HFF-Myc (cell line): ENCODE measurements at regions not wholly inside any gene's neighbourhood (a gene's known extent, or its start where the extent isn't known, plus 50 kb on each side); places are given as distances from the start of the nearest gene placed in this dataset.
A peak's percentile ranks its signal among the peaks of the same experiment; 100 is the strongest.

ENCODE experiments used
- DNase-seq: peaks from one replicate; pipeline ENCODE4 v3.0.0-alpha.2; 2011; ENCODE audit warnings: low read depth; ENCODE audit errors: extremely low read depth
- H3K4me3 ChIP-seq: replicated peaks from 2 replicates; pipeline ENCODE4 v1.5.1; 2011; ENCODE audit warnings: low read depth, mild to moderate bottlenecking, control low read depth, low read length
- TF ChIP-seq, protein P1 (sequence below): IDR thresholded peaks from 2 replicates; pipeline ENCODE4 v1.5.1; 2012; ENCODE audit warnings: mild to moderate bottlenecking, low read depth, low read length, control low read depth; ENCODE audit errors: missing control alignments

DNA sequence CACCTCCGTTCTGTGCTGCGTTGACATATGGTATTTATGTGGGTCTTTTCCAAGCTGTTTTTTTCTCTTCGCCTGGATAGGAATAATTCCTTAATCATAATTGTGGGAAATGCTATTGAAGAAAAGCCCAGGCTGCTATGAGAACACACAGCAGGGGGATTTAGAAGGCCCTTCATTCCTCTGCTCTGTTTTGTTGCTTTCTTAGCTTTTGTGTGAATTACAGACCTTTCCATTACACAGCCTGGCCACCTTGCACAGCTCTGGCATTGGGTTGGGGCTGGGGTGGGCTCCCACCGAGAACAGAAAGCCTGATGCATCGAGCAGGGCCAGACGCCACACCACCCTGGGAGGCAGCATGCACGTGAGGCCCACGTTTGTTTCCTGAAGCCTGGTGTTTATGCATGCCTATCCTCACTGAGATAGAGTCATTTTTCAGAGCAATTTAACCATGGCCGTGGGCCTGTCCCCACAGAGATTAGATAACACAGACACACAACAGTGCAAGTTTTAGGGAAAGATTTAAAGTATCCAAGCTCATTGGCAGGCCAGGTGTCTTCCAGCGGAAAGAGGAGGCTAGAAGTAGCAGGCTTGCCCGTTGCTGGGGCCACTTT lies 287.6 kb upstream of the PWP1 start:
- no peak for DNase-seq
- TF ChIP-seq, protein P1, sequence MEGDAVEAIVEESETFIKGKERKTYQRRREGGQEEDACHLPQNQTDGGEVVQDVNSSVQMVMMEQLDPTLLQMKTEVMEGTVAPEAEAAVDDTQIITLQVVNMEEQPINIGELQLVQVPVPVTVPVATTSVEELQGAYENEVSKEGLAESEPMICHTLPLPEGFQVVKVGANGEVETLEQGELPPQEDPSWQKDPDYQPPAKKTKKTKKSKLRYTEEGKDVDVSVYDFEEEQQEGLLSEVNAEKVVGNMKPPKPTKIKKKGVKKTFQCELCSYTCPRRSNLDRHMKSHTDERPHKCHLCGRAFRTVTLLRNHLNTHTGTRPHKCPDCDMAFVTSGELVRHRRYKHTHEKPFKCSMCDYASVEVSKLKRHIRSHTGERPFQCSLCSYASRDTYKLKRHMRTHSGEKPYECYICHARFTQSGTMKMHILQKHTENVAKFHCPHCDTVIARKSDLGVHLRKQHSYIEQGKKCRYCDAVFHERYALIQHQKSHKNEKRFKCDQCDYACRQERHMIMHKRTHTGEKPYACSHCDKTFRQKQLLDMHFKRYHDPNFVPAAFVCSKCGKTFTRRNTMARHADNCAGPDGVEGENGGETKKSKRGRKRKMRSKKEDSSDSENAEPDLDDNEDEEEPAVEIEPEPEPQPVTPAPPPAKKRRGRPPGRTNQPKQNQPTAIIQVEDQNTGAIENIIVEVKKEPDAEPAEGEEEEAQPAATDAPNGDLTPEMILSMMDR = no peak
- no peak overlapping the region for H3K4me3 ChIP-seq

DNA sequence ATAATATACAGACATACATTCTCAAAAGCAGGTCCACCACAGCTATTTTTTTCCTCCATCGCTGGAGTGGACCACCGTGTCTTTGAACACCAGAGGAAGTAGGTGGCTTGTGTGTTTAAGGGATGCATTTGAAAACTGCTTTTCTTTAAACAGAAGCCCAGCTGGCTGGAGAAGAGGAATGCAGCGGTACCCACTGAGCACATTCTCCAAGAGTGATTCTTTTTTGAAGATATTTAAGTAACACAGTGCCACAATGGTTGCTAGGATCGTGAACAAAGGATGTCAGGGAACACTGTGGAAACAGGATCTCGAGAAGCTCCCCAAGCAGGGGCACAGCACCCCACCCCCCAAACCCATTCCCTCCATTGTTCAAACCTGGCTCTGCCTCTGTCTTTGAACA lies 286.6 kb upstream of the PWP1 start:
- TF ChIP-seq, protein P1 = no peak

DNA sequence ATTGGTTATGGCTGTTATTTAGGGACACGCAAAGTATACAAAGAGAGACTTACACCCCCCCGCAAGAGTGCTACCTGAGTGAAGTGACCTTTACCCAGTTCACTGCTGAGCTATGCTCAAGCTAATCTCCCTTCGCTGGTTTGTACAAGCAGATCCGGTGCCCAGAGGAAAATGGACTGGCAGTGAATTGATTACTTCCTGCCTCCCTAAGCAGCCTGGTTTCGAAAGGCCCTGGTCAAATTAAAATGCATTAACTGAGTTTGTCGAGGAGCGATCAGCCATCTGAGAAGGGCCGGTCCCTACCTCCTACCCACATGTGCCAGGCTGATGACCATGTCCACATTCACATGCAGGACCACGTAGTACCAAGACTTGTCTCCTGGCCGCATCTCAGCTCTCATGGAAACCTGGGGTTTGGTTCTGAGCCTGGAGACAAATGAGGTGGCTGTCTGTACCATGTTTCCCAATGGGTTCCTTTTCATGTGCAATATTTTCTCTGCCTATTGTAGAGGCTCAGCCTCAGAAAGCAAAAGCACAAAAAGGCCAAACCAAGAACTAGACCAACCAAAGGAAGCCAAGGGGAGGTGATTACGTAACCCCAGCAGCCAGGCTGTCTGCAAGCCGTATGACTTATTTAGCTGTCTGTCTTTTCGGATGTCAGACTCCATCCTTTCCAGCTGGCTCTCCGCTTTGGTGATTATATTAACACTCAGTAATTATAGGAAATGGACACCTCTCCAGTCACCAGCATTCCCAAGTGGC lies 284.7 kb upstream of the PWP1 start:
- TF ChIP-seq, protein P1 = no peak
- no peak overlapping the region for H3K4me3 ChIP-seq
- no peak for DNase-seq

More for the DNA sequence above, 286.6 kb upstream of the PWP1 start:
- DNase-seq = no peak
- H3K4me3 ChIP-seq = no peak overlapping the region

DNA sequence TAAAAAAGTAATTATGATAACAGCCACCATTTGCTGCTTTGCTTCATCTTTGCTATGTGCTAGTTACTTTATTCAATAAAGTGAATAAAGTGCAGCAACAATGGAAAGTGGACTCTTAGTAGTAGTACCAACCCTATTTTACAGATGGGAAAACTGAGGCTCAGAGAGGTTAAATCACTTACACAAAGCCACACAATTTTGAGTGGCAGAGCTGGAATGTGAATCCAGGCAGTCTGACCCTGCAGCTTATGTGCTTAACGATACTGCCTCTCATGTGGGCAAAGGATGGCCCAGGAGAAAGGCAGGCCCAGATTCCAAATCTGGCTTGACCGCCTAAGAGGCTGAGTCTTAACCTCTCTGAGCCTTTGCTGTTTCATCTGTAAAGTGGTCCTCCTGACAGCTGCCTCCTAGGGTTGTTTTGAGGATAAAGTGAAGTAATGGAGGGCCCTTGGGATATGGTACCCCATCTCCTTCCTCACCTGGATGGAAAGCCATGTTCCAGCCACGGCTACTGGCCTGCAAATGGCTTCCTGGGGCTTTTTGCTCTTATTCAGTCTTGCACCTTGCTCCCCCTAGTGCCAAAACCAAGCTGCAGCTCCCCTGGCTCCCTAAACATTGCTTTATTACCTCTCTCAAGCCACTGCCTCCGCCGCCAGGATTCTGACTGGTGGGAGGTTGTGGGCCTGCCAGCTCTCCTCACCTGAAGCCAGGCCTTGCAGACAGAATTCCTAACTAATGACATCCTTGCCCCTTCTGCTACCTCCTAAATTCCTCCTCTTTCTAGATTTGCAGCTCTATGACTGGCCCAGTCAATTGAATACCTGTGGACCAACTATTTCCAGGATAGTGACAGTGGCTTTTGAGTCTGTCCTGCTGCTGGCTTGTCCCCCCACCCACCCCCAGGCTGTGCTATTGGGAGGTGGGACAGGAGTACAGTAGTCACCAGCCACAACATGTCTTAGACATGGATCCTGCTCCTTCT lies 283.3 kb upstream of the PWP1 start:
- no peak for DNase-seq
- H3K4me3 ChIP-seq = no peak overlapping the region
- TF ChIP-seq, protein P1 = peak; percentile 59

DNA sequence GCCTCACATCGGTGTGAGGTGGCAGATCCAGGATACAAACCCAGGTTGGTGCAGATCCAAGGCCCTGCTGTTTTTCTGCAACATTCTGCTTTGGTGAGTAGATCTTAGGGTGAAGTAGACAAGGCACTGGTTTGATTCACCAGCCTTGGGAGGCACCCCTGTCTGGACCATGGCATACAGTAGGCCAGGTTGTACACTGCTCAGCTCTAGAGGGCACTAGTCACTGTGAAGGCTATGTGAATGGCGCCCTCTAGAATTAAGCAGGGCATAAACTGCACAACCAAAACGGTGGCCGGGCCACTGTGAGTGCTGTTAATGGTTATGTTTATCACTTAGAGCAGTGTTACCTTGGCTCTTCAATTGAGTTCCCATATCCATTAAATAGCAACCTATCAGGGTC lies 280.6 kb upstream of the PWP1 start:
- no peak for DNase-seq

DNA sequence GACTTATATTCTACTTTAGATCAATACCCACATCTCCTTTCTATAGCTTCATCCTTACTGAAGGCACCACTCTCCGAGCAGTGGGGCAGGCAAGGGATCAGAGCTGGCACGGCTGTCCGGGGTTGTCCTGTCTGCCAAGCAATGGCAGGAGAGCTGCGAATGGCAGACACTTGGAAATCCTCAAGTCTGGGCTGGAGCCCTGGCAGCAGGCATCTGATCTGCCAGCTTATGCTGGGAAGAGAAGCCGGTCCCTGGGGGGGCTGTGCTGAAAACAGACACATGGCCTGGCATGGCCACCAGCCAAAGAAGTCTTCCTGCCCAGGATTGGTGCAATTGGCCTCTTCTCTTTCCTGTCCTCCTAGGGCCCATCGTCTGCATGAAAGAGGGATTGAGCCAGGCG lies 280.2 kb upstream of the PWP1 start:
- no peak for DNase-seq
- H3K4me3 ChIP-seq = no peak overlapping the region
- TF ChIP-seq, protein P1 = no peak

More for the DNA sequence above, 280.6 kb upstream of the PWP1 start:
- TF ChIP-seq, protein P1 = peak; percentile 52
- H3K4me3 ChIP-seq = no peak overlapping the region
